GM18858 (cell line): ENCODE measurements at regions not wholly inside any gene's neighbourhood (a gene's known extent, or its start where the extent isn't known, plus 50 kb on each side); places are given as distances from the start of the nearest gene placed in this dataset.
"Not testable (repeated sequence)": the region's sequence is repeated elsewhere in the genome, so short reads cannot be mapped to it uniquely, and the experiment has no call there.

Source experiments
- ATAC-seq: cut with Tn5 transposase; IDR thresholded peaks from one replicate; pipeline ENCODE4 v1.9.1; 2021; ENCODE audit not compliant: unreplicated experiment

- no peak for ATAC-seq
These were observed 888.8 kb upstream of the SOX11 start for GRCh38 chr2:4803396-4803795.

DNA sequence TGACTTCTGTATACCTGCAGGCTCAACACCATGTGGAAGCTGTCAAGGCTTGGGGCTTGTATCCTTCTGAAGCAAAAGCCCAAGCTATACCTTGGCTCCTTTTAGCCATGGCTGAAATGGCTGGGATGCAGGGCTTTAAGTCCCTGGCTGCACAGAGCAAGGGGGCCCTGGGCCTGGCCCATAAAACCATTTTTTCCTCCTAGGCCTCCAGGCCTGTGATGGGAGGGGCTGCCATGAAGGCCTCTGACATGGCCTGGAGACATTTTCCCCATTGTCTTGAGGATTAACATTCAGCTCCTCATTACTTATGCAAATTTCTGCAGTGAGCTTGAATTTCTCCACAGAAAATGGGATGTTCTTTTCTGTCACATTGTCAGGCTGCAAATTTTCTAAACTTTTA, 878.0 kb upstream of the SOX11 start:
- not testable (repeated sequence) for ATAC-seq

DNA sequence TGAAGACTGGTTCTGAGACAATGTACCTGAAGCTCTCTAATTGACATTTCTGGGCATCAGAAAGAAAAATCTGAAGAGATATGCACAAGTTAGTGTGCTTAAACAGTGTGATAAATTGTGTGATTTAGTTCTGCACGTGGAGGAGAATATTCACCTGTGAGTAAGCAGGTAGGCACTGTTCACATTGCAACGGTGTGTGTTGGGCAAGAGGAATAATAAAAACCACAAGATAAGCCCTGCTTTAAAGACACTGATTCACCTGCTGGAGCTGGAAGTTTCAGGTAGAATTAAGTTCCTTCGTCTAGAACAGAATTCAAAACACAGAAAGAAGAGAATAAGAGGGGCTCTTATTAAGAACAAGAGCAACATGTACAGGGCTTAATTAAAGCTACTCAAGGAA, 864.3 kb upstream of the SOX11 start:
- no peak for ATAC-seq

DNA sequence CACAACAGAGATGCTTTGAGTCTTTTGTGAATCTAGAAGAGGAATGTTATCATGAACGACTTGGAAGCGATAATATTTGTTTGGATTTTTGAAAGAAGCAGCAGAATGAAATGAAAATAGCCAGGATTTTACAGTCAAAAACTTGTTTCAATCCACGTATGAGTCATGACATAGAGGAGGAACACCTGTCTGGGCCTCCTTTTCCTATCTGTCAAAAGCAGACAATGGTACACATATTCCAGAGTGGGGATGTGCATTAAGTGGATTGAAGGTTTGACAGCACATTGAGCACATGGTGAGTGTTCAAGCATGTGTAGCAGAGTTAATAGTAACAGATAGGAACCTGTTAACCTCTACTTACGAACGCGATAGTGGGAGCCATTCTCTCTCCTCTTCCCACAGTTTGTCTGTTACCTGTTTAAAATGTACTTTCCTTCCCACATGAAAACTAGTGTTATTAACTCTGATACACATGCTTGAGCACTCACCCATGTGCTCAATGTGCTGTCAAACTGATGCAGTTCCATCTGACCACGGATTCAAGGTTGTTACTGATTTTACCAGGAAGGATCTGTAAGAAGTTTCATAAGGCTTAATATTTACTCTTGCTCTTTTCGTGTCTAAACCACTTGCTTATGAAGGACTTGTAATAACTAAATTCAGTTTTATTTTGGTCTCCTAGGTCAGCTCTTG, 863.4 kb upstream of the SOX11 start:
- ATAC-seq = no peak

DNA sequence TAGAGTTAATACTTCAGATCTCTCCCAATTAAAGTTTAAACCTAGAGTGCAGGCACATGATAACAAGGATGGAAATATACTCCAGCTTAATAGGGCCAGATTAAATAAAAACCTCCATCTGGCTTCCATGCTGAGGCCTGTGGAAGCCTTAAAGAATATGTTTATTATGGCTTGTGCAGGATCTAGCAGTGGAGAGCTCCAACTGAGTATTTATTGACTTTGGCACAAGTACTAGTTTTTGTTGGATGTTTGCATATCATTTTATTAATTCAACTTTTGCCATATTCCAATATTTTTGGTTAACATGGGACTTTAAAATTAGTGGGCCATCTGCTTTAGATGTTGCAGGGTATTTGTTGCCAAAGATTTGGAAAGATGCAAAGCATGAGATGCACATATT, 860.4 kb upstream of the SOX11 start:
- no peak for ATAC-seq

- no peak for ATAC-seq
These were observed 859.5 kb upstream of the SOX11 start for GRCh38 chr2:4832642-4833041.

- no peak for ATAC-seq
These were observed 853.6 kb upstream of the SOX11 start for GRCh38 chr2:4838626-4839025.

- no peak for ATAC-seq
These were observed 851.4 kb upstream of the SOX11 start for GRCh38 chr2:4840791-4841190.

GRCh38 chr2:4844881-4845280, 847.3 kb upstream of the SOX11 start:
- ATAC-seq = no peak

GRCh38 chr2:4862031-4862430, 830.2 kb upstream of the SOX11 start:
- no peak for ATAC-seq

DNA sequence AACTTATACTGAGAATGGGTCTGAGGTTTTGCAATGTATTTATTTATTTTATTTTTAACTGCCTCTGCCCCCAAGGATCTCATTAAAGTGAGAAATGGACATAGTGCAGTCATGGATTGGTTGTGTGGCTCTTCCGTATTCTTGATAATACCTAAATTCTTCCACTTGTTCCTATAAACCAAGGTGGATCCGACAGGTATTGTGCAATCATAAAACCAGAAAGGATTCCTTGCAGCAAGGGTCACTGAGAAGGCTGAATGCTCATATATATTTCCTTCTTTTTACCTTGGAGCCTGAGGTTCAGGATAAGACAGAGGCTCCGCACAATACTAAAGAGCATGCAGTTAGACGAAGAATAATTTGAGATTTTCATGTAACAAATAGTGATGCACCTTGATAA, 826.0 kb upstream of the SOX11 start:
- ATAC-seq = no peak

- ATAC-seq = no peak
These were observed 823.7 kb upstream of the SOX11 start for GRCh38 chr2:4868466-4868865.

DNA sequence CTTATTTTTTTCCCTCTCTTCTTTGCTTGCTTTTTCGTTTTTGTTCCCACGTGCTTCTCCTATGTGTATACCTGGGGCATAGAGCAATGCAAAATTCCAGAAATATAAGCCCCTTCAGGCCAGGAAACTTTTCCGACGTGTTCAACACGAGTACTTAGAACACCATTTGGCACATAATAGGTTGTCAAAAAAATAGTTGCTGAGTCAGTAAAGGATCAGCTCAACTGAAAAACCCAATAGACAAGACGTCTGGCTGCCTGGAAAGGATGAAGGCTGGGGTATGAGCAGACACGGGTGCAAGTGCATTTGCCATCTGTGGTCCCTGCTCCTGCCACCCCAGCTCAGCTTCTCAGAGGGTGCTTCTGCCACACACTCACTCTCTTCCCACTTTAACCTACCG, 823.0 kb upstream of the SOX11 start:
- ATAC-seq = no peak

DNA sequence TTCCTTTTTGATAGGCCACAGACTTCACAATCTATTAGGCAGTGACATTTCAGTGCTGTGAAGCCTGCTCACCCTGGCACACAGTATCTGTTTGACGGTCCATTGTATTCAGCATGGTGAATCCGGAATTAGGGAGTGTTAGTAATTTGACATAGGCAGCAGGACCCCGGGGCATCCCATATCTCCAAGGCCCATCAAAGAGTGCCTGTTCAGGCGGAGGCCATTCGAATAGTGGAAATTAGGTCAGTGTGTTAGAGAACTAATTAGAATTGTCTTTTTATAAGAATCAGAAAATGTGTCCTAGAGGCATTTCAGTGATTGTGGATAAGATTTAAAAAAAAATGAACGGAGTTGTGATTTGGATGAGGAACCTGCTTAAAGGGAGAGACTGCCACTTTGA, 818.8 kb upstream of the SOX11 start:
- no peak for ATAC-seq

- no peak for ATAC-seq
These were observed 818.1 kb upstream of the SOX11 start for GRCh38 chr2:4873876-4874593.

DNA sequence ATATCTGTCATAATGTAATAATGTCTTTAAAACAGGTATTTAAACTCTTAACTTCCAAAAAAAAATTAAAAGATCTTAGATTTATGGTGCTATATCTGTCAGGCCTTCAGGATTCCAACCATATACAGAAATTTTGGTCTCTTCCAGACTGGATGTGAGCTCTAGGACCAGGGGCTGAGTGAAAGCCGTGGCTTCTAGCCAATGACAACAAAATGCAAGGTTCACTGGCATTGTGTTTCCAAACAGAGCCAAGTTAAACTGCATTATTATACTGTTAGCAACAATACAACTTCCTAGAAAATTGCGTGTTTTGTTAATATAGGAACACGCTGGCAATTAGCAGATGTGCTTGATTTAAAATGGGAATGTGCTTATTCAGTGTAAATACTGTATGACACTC, 809.8 kb upstream of the SOX11 start:
- ATAC-seq = no peak

DNA sequence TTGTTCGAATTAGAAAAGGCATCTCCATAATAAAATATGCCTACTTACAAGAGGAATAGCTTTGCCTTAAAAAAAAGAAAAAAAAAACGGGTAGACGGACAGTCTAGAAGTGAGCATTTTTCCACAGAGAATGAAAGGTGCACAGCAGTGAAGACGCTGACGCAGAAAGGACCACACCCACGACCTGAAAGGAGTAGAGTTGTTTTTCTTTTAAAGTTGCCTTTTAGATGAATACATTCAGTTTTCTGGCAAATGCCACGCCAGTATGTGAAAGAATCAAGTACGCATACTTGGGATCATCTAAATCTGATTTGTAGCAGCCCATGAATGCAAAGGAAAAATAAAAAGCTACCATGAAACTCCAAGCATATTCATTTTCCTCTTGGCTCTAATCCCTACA, 809.2 kb upstream of the SOX11 start:
- no peak for ATAC-seq

DNA sequence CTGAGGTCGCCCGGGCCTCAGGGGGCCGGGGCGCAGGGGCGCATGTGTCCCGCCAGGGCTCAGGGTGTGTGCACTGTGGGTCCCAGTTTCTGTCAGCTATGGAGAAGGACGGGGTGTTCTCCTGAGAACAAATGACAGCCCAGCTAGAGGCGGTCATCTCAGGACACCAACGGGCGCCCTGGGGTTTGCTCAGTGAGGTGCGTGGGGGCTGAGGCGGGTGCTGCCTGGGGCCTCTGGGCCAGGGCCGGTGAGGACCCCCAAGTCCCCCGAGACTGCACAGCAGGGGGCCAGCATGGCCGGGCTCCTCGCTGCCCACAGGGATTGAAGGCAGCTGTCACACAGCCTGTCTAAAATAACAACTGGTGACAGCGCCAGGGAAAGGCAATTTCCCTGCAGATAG, 808.8 kb upstream of the SOX11 start:
- ATAC-seq = no peak

- no peak for ATAC-seq
These were observed 808.0 kb upstream of the SOX11 start for GRCh38 chr2:4884117-4884571.

DNA sequence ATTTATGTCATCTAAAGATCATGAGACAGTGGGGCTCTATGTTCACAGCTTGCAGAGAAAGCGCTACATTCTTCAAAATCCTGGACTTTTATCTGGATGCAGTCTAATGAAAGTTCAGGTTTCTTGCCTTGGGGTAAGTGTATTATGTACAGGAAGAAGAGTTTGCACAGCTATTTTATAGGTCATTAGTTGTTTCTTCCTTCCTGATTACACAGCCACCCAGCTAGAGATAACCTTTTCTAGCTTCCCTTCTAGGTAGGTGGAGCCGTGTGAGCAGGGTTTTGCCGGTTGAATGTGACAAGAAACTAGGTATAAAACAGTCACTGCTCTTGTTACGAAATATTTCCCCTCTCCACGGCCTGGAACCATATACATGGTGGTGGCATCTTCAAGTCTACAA, 800.8 kb upstream of the SOX11 start:
- no peak for ATAC-seq

DNA sequence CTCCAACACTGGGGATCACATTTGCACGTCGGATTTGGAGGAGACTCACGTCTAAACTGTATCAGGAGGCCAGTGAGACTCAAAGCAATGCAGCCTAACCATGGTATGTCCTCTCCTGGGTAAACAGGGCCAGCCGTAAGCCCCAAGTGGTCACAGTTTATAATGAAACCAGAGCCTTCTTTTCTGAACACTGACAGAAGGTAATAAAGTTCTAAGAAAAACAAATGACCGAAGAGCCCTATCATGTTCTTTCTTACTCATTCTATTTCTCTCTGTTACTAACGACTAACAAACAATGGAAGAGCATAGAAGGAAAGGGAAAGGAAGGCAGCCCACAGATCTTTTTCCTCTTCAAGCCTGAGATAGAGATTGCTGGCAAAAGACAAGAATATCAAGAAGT, 796.8 kb upstream of the SOX11 start:
- no peak for ATAC-seq

- ATAC-seq = no peak
These were observed 793.5 kb upstream of the SOX11 start for GRCh38 chr2:4898706-4899105.

DNA sequence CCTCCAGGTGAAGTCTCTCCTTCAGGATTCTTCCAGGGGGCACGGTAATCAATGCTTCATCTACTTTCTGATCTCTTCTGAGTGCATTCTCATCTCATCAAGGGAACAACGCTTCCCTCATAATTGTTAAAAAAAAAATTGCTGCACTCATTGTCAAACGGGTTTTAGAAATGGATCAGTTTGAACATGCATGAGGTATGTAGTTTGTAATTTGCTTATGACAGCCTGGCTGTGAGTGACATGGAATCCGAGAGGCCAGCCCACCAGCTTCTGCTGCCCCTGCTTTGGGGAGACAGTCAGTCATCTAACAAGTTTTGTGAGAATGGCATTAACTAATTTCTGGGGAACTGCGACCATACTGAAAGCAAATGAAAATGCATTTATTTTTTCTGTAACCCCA, 791.9 kb upstream of the SOX11 start:
- ATAC-seq = no peak
